Epithelial cell of prostate (primary cell): ENCODE measurements at regions not wholly inside any gene's neighbourhood (a gene's known extent, or its start where the extent isn't known, plus 50 kb on each side); places are given as distances from the start of the nearest gene placed in this dataset.

Source experiments
- DNase-seq: peaks from one replicate; pipeline ENCODE4 v3.0.0-alpha.2; 2011; ENCODE audit warnings: low read depth, low spot score
- H3K27ac ChIP-seq: fragments of 450-650 bp; 2 replicates; pipeline ENCODE4 v1.5.1; 2017; ENCODE audit warnings: mild to moderate bottlenecking

- no peak overlapping the region for H3K27ac ChIP-seq
- no peak for DNase-seq
These were observed 254.0 kb upstream of the PITX2 start for GRCh38 chr4:110876866-110877265.

- H3K27ac ChIP-seq, result no peak overlapping the region
- no peak for DNase-seq
These were observed 255.0 kb upstream of the PITX2 start for GRCh38 chr4:110877778-110878370.

GRCh38 chr4:110878413-110878812, 255.5 kb upstream of the PITX2 start:
- DNase-seq, result no peak

DNA sequence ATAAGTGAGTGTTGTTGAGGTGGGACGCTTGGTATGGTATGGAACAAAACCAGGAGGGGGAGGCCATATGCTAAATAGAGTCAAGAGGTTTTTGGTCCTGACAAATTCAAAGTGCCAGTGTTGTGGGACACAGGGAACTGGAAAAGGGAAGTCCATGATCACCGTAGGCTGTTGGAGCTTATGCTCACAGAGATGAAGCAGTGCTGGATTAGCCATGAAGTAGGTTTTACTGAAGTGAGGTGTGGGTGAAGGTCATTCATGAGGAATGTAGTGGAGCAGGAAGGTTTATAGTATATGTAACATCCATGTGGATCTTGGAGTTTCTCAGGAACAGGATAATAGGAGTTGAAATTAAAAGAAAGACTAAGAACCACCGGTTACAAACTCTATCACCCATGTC, 256.1 kb upstream of the PITX2 start:
- DNase-seq, result no peak
- no peak overlapping the region for H3K27ac ChIP-seq

More at GRCh38 chr4:110878413-110878812, 255.5 kb upstream of the PITX2 start:
- H3K27ac ChIP-seq, result no peak overlapping the region

DNA sequence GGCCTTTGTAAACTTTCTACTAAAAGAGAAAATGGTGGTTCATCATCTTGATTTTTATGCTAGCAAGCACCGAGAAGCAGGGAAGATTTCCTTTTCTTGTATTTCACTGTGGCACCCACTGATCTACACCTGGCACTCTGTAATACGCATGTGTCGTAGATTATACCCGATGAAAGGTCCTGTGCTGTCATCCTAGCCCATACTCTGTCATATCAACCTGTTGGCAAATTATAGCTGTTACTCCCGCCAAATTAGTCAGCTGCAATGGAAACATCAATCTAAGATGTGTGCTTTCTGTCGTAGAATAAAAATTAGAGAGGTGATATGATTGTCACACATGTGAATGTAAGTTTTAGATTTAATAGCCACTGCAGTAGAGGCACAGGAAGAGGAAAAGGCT, 263.4 kb upstream of the PITX2 start:
- H3K27ac ChIP-seq, result no peak overlapping the region
- no peak for DNase-seq

GRCh38 chr4:110886856-110887255, 264.0 kb upstream of the PITX2 start:
- no peak overlapping the region for H3K27ac ChIP-seq
- no peak for DNase-seq

DNA sequence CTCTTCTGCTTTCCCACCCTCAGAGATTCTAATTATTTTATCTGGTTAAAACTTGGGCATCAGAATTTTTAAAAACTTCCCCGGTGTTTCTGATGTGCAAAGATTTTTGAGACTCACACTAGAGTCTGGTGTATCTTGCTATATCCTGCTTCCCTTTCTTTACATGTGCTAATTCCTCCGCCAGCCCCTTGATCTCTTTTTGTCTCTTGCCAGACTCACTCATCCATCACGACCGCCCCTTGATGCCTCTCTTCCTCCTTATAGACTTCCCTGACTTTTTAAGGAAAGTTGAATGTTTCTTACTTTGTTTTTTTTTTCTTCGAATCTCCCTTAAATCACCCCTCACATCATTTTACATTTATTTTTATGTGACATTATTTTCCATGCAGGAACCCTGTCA, 274.9 kb upstream of the PITX2 start:
- no peak overlapping the region for H3K27ac ChIP-seq
- no peak for DNase-seq

- DNase-seq, result no peak
- H3K27ac ChIP-seq, result no peak overlapping the region
These were observed 275.4 kb upstream of the PITX2 start for GRCh38 chr4:110898290-110898689.

DNA sequence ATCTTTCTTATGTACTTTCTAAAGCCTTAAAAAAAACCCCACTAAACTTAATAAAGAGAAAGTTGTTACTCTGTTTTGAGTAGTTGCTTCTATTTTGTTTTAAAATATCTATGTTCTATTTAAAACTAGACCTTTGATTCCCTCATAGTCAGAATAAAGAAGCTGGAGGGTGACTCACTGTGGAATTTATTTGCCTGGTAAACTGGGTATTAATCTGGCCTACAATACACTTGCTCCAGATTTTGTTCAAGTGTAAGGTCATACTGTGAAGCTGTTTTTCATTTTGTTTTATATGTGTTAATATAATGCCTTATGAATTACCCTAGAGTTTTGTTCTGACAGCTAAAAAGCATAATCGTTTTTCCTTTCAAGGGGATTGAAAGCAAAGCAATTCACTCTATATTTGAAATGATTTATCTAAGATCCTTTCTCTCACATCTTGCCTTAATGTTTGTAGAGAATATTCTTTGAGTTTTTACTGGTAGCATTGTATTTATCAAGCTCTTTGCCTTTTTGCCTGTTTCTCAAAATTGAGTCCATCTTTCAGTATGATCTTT, 277.4 kb upstream of the PITX2 start:
- DNase-seq, result no peak
- no peak overlapping the region for H3K27ac ChIP-seq

GRCh38 chr4:110902500-110902899, 279.6 kb upstream of the PITX2 start:
- no peak overlapping the region for H3K27ac ChIP-seq
- peak; percentile 8 for DNase-seq

DNA sequence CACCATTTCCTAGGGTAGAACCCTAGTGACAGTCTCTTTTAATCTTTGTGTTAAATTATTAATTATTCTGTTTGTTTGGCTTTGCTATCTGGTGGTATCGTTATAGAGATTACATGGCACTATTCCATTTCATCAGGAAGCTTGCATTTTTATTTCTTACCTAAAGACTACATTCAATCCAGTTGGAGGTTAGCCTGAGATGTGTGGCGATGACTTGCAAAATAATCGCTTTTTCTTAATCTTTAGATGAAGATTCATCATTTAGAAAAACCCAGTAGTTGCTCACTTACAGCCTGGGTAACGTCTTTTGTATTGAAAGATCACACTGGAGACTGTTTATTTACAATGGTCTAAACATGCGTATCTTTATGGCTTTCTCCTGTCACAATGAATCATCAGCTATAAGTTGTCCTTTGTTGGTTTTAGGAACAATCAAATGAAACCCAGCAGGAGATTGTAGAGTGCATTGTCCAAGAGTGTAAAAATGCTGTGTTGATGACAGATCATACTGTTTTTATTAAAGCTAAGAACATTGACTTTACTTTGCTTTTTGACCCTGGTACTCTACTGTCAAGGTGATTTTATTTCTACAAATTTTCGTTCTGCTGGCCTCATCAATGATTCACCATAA, 281.7 kb upstream of the PITX2 start:
- no peak overlapping the region for H3K27ac ChIP-seq
- no peak for DNase-seq

GRCh38 chr4:110905367-110905766, 282.5 kb upstream of the PITX2 start:
- no peak for DNase-seq
- no peak overlapping the region for H3K27ac ChIP-seq

DNA sequence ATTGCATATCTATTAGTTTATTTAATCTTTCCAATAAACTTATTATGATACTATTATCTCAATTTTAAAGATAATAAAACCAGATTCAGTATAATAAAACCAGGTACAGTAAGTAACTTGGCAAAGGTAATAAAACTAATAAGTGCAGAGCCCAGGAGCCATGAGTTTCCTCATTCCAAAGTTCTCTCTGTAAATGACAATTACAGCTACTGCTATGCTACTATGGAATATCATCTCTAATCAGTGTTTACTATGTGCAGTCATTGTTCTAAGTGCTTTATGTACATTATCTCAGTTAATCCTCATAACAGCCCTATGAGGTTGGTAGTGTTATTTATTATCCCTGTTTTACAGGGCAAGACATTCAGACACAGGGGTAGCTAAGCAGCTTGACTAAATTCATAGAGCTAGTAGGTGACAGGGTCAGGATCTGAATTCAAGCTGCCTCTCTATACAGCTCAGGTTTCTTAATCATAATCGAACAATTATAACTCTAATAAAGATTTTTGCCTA, 285.0 kb upstream of the PITX2 start:
- no peak for DNase-seq
- no peak overlapping the region for H3K27ac ChIP-seq

GRCh38 chr4:110914791-110915190, 291.9 kb upstream of the PITX2 start:
- no peak for DNase-seq
- no peak overlapping the region for H3K27ac ChIP-seq

DNA sequence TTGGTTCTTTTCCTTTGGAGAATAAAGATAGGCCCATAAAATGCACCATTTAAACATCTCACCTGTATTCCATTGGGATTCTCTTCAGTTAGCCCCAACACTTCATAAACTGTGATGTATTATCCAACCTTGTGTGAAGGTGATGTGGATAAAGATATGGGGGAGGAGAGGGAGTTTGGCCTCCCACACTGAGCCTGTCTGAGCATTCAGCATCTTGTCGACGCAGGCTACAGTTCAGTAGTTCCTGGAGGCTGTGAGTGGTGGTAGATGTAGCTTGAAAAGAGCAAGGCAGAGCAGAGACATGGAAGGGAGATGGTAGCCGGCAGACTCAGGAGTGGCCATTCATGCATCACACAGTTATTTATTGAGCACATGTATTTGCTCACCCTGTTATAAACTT, 292.4 kb upstream of the PITX2 start:
- no peak overlapping the region for H3K27ac ChIP-seq
- no peak for DNase-seq

DNA sequence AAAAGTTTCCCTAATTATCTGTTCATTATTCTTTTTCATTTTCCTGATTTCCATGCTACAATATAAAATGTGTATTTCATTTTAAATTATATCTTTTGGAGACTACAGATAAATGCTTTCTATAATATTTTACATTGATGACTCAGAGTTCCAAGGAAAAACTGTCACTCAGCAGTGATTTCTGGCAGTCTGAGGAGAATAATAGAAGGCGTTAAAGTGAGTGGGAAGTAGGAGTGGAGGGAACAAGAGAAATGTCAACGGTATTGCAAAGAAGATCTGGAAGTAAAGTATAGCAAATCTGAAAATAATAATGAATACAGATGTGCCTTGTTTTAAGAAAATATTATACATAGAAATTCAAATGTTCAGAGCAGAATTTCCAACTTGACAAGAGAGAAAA, 293.6 kb upstream of the PITX2 start:
- H3K27ac ChIP-seq, result no peak overlapping the region
- DNase-seq, result no peak

DNA sequence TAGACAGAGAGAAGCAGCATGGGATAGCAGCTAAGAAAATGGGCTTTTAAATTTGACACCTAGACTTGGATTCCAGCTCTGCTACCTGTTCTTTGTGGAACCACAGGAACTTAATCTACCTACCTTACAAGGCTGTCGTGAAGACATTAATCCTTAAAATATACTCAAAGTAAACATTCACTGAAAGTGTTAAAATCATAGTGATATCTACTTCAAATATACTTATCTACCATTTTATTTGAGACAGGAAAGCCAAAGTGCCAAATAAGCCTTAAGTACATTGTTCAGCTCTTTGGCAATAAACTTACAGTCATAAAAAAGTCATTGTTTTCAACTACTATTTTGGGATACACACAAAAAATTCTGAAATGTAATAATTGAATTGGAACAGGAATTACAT, 295.0 kb upstream of the PITX2 start:
- DNase-seq, result no peak
- H3K27ac ChIP-seq, result no peak overlapping the region

DNA sequence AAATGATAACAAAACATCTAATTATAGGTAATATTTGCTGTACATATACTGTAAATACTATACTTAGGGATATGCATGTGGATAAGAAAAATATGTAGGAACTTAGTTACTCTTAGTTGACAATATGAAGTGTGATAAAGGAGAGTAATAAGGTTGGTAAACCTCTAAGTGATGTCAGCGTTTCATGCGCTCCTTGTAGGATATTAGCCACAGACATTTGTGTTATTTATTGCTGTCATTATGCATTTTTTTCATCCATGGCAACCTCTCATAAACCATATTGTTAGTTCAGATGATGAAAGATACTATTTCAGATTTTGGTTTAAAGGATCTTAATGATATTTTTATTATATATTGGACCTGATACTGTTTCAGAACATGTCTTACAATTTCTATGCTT, 298.1 kb upstream of the PITX2 start:
- H3K27ac ChIP-seq, result no peak overlapping the region
- DNase-seq, result no peak

DNA sequence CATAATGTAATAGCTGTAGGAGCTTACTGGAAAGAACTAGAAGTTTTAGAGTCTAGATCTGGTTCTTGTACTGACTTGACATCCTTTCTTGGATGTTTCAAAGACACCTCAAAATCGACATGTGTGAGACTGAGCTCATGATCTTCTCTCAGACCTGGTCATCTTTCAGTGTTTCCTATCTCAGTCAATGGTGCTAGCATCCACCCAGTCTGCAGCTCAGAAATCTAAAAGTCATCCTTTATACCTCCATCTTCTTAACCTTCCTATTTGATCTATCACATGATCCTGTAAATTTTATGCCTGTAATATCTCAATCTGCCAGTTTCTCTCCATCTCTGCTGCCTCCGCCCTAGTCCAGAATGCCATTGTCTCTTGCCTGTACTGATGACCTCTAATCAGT, 301.9 kb upstream of the PITX2 start:
- DNase-seq, result no peak
- no peak overlapping the region for H3K27ac ChIP-seq

DNA sequence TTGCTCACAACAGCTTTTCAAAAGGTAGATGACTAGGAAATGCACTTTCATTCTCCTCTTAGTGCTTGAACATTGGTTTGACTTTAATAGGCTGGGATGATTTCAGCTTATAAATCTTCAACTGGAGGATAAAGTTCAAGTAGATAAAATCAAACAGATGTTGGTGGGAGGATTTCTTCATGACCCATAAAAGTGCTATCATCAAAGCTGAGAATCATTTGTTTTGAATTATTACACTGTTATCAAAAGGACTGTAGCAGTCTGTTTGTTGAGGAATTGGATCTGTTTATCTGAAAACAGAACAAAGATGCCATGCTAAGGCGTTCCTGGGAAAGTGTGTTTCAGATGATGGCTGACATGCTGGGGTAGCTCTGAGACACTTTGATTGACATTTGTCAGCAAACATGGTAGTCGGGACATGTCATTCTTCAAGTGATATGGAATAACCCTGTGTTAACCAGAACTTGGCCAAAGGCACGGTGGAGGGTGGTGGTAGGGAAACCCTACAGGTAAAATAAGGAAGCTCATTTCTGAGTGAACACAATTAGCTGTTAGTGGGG, 304.0 kb upstream of the PITX2 start:
- no peak overlapping the region for H3K27ac ChIP-seq

GRCh38 chr4:110933341-110933740, 310.5 kb upstream of the PITX2 start:
- no peak for DNase-seq
- no peak overlapping the region for H3K27ac ChIP-seq

More for the DNA sequence above, 304.0 kb upstream of the PITX2 start:
- DNase-seq, result no peak

DNA sequence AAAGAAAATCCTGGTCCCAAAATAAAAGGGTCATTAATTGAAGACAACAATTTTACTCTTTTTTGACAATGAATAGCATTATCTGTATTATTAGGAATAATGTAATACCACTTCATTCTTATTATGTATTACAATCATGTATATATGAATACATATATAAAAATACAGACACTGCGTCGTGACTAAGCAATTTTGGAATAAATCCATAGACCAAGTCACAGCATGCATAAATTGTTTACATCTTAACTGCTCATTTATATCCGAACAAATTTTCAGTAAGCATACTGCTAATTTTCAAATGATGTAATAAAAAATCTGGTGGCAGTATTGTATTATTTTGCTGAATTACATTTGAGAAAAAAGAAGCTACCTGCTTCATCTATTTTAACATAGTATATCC, 321.6 kb upstream of the PITX2 start:
- no peak overlapping the region for H3K27ac ChIP-seq

More for the DNA sequence above, 321.6 kb upstream of the PITX2 start:
- no peak for DNase-seq
